Brain pericyte (primary cell): ENCODE measurements at regions not wholly inside any gene's neighbourhood (a gene's known extent, or its start where the extent isn't known, plus 50 kb on each side); places are given as distances from the start of the nearest gene placed in this dataset.

Source experiments
- DNase-seq: peaks from one replicate; pipeline ENCODE4 v3.0.0-alpha.2; 2012; ENCODE audit warnings: low read depth, low spot score

DNA sequence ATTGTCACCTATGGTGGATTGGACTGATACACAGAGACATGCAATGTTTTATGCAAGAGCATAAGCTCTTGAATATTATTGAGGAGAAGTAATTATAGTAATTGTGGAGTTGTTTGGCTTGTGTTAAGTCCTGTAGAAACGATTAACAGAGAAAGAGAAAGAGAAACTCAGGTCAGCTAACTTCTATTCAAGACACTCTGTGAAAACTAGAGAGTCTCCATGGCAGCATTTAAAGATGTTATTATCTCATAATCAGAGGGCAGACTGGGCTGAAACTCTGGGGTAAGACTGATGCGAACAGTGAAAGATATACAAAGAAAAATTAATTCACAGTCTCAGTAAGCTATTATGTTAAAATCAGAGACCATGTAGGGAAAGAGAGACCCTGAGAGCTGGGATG, 625.7 kb downstream of the FAT4 start:
- DNase-seq: no peak

DNA sequence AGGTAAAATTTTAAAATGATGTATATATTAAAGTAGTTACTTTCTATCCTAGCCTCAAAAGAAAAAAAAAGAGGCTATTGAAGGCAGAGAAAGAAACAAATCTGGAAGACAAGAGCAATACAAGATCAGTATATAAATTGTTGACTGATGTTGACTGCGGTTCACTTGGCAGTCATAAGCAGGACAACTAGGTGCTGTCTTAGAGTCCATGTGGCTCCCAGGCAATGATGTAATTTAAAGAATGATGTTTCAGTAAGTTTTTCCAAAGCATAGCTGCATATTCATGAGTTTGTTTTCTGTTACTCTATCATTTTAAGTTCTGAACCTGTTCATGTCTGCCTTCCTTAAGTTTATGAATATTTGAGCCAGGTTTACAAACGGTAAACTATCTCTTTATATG, 630.2 kb downstream of the FAT4 start:
- DNase-seq: no peak

GRCh38 chr4:125948021-125948420, 633.3 kb downstream of the FAT4 start:
- DNase-seq: no peak

GRCh38 chr4:125951261-125951887, 636.6 kb downstream of the FAT4 start:
- DNase-seq: no peak

DNA sequence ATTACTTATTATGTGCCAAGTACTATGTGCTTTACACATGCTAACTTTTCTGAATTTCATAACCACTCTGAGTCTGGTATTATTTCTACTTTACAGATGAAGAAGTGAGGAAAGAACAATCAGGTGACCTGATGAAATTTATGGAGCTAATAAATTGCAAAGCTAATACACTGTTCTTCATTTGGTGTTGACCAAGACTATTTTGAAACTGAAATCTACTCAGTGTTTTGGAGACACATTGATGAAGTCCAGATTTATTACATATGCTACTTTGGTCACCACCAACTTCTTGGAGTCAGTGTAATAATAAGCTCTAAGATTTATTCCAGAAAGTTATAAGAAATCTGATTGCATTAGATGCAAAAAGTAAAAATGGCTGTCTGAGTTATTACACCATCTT, 637.9 kb downstream of the FAT4 start:
- DNase-seq: no peak

- no peak for DNase-seq
These were observed 641.5 kb downstream of the FAT4 start for GRCh38 chr4:125956276-125956675.

- DNase-seq: no peak
These were observed 643.8 kb downstream of the FAT4 start for GRCh38 chr4:125958519-125958918.

- DNase-seq: no peak
These were observed 646.9 kb downstream of the FAT4 start for GRCh38 chr4:125961626-125962025.

GRCh38 chr4:125975861-125976397, 661.2 kb downstream of the FAT4 start:
- DNase-seq: no peak

GRCh38 chr4:125979950-125980349, 665.2 kb downstream of the FAT4 start:
- DNase-seq: no peak

- no peak for DNase-seq
These were observed 668.4 kb downstream of the FAT4 start for GRCh38 chr4:125983168-125983567.

DNA sequence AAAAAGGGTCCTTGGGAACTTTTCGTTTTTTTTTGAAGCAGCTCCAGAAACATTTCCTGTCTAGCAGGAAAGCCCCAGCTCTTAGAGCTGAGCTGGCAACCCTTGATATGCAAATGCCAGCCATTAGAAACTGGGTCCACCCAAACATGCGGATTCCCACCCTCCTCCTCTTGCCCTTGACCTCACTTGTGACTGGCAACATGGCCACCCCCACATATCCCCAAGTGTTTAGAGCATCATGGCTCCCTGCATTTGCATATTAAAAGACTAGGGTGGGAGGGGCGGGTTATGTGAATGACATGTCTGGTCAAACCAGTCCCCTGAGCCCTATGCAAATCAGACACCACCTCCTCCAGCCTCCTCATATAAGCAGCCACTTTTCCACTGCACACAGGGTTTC, 671.1 kb downstream of the FAT4 start:
- DNase-seq: no peak

DNA sequence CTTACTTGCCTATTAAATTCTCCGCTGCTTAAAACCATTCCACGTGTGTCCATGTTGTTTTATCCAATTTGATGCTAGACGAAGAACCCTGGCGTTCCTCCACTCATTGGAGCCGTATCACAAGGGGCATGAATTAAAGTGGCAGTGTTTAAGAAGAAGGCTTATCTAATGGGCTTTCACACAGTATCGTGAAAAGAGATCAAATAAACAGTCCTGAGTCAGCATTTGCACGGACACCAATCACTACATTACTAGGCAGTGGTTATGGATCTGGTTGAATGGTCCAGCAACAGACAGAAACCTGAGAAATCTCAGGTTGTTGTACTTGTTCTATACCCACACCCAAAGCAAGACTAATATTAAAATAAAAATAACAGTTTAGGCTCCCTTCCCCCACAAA, 671.6 kb downstream of the FAT4 start:
- no peak for DNase-seq

- no peak for DNase-seq
These were observed 673.7 kb downstream of the FAT4 start for GRCh38 chr4:125988464-125988863.

GRCh38 chr4:125991398-125991797, 676.6 kb downstream of the FAT4 start:
- no peak for DNase-seq

- no peak for DNase-seq
These were observed 678.1 kb downstream of the FAT4 start for GRCh38 chr4:125992891-125993290.

GRCh38 chr4:125994024-125994423, 679.3 kb downstream of the FAT4 start:
- no peak for DNase-seq

DNA sequence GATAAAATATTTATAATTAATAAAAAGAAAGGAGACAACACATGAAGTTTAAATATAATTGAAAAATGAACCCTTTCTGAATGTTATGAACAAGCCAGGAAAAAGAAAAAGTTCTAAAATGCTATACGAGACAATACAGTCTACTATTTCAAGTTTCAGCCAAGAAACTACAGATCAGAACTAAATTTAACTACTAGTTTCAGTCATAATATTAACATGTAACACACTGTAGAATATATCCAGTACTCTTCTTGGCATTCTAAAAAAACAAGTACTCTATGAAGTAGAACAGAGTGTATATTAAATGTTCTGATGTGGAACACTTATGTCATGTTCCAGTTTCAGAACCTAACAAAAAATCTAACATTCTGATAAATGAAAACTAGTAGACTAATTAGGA, 679.7 kb downstream of the FAT4 start:
- DNase-seq: no peak

DNA sequence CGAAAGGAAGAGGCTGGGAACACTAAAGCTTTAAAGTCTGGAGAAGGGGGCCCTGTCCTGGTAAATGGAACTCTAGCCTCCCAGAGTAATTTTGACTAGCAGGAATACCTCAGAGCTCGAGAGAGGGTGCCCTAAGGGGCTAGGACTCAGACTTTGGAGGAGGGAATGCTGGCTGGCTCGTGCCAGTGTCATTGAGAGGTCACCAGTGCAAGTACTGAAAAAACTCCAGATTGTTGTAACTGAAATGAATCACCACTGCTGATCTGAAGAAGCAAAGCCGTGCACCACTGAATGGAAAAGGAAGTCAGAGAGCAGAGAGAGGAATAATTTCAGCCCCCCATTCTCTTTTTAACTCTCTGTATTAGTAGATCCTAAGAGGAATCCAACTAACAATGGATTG, 690.2 kb downstream of the FAT4 start:
- DNase-seq: no peak

DNA sequence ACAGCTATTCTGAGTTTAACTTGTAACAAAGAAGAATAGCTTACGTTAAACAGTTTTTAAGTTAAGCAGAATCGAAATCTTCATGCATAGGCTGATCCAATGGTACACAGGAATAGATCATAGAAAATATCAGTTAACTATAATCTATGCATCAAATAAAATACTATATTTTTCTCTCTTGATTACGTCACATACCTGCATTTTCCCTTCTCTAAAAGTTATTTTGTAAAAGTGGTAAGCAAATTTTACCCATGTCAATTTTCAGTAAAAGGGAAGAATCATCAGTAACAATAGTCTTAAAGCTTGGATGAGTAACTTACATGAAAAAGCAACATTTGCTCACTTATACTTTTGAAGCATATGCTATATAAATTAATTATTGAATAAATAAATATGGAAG, 692.4 kb downstream of the FAT4 start:
- DNase-seq: no peak

GRCh38 chr4:126012691-126013290, 698.0 kb downstream of the FAT4 start:
- DNase-seq: no peak

GRCh38 chr4:126018274-126018673, 703.5 kb downstream of the FAT4 start:
- no peak for DNase-seq

GRCh38 chr4:126023896-126024295, 709.1 kb downstream of the FAT4 start:
- no peak for DNase-seq

DNA sequence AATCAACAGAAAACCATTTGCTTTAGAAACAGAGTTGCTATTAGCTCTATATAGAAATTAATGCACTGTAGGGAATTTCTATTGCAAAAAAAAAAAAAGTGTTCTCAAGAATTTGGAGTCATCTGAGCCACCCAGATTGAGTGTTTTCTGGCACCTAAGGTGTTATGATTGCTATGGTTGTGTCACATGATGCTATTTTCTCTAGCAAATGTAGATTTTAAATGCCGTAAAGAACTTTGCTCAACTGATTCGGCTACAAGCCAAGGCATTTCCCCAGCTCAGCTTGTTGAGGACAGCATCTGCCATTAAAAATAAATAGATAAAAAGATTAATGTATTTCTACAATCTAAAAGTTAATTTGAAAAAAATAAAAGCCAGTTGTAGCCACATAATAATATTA, 712.8 kb downstream of the FAT4 start:
- DNase-seq: no peak
